GM12878 (cell line): ENCODE measurements at regions not wholly inside any gene's neighbourhood (a gene's known extent, or its start where the extent isn't known, plus 50 kb on each side); places are given as distances from the start of the nearest gene placed in this dataset.

Experiments
- ATAC-seq: fragments of 200-7000 bp; cut with Tn5 transposase; 3 replicates; pipeline ENCODE4 v1.9.1; 2020; ENCODE audit warnings: mild to moderate bottlenecking, moderate library complexity
- BruUV-seq: library from RNA; stranded (reverse); fragments of 400-500 nt; replicated peaks from 2 replicates; lab custom pipeline; 2021; lab: Mats Ljungman, UMichigan
- CTCF ChIA-PET: fragments of 300-600 bp; sonication (Branson Sonifier 250); formaldehyde crosslinking; extraction: SDS; loops from one replicate; lab custom pipeline; 2021; ENCODE audit warnings: inconsistent platforms; lab: Yijun Ruan, JAX
- POLR2A ChIA-PET: fragments of 350-600 bp; formaldehyde crosslinking; extraction: SDS; loops from one replicate; lab custom pipeline; 2021; ENCODE audit warnings: inconsistent platforms; lab: Charles Lee
- RAD21 ChIA-PET: fragments of 300-600 bp; sonication (Branson Sonifier 250); formaldehyde crosslinking; loops from one replicate; lab custom pipeline; 2023; ENCODE audit warnings: antibody characterized with exemption; ENCODE audit not compliant: unreplicated experiment; lab: Charles Lee
- SMC1A ChIA-PET: fragments of 300-600 bp; sonication (Branson Sonifier 250); formaldehyde crosslinking; loops from one replicate; lab custom pipeline; 2023; ENCODE audit not compliant: unreplicated experiment, uncharacterized antibody; lab: Charles Lee
- DNase-seq: peaks from one replicate; pipeline ENCODE4 v3.0.0-alpha.2; 2011; ENCODE audit warnings: low read depth, low spot score
- FAIRE-seq: peaks from 3 replicates; lab custom pipeline; 2011; peaks lifted over from hg19 to GRCh38; lab: Jason Lieb, UNC
- H2AFZ ChIP-seq: 2 replicates; pipeline ENCODE4 v1.6.0; 2011; ENCODE audit warnings: low read depth, low read length, control low read depth; ENCODE audit not compliant: control insufficient read depth
- H3K27ac ChIP-seq: 2 replicates; pipeline ENCODE4 v1.5.1; 2011; ENCODE audit warnings: control low read depth; ENCODE audit not compliant: control insufficient read depth, insufficient read depth
- H3K27me3 ChIP-seq, 2 experiments: replicated peaks in 1 of 2; 2 replicates each; pipeline versions ENCODE4 v1.6.0 to v1.6.1; 2011; ENCODE audit warnings: low read length in 1 of 2; ENCODE audit not compliant: control insufficient read depth in 2 of 2, insufficient read depth in 2 of 2
- H3K36me3 ChIP-seq, 2 experiments: 2 replicates each; pipeline ENCODE4 v1.5.1; 2011; ENCODE audit warnings: low read length in 1 of 2; ENCODE audit not compliant: control insufficient read depth in 2 of 2, insufficient read depth in 2 of 2
- H3K4me1 ChIP-seq: 2 replicates; pipeline ENCODE4 v1.6.1; 2011; ENCODE audit warnings: mild to moderate bottlenecking, low read length, moderate library complexity, mixed read lengths; ENCODE audit not compliant: control insufficient read depth, insufficient read depth
- H3K4me2 ChIP-seq: 2 replicates; pipeline ENCODE4 v1.6.0; 2011; ENCODE audit warnings: control low read depth; ENCODE audit not compliant: control insufficient read depth, insufficient read depth
- H3K4me3 ChIP-seq: fragments of 200-600 bp; sonication (generic); 2 replicates; pipeline ENCODE4 v1.5.1; 2016
- H3K79me2 ChIP-seq: 2 replicates; pipeline ENCODE4 v1.6.0; 2011; ENCODE audit warnings: low read length; ENCODE audit not compliant: control insufficient read depth, insufficient read depth
- H3K9ac ChIP-seq: 2 replicates; pipeline ENCODE4 v1.8.0; 2011; ENCODE audit warnings: low read length, control low read depth, mixed read lengths; ENCODE audit not compliant: control insufficient read depth, insufficient read depth
- H3K9me3 ChIP-seq: replicated peaks from 3 replicates; pipeline ENCODE4 v1.5.1; 2011; ENCODE audit warnings: mild to moderate bottlenecking, low read length; ENCODE audit not compliant: control insufficient read depth, insufficient read depth
- H4K20me1 ChIP-seq: 2 replicates; pipeline ENCODE4 v1.6.0; 2011; ENCODE audit not compliant: control insufficient read depth, insufficient read depth
- BCLAF1 ChIP-seq: fragments of 450-650 bp; IDR thresholded peaks from 2 replicates; pipeline ENCODE4 v1.6.1; 2017; ENCODE audit warnings: antibody characterized with exemption, mild to moderate bottlenecking, moderate library complexity
- FOXK2 ChIP-seq: fragments of 450-650 bp; IDR thresholded peaks from 2 replicates; pipeline ENCODE4 v1.6.1; 2017; ENCODE audit warnings: mild to moderate bottlenecking, moderate library complexity
- KAT2A ChIP-seq: conservative IDR thresholded peaks from 2 replicates; pipeline ENCODE4 v1.6.1; 2011; ENCODE audit warnings: low read depth, low read length; ENCODE audit not compliant: control insufficient read depth
- POLR2A ChIP-seq: IDR thresholded peaks from 2 replicates; pipeline ENCODE4 v1.6.1; 2011; ENCODE audit warnings: low read depth, mild to moderate bottlenecking, low read length
- RBBP5 ChIP-seq: fragments of 200-600 bp; sonication (generic); conservative IDR thresholded peaks from 2 replicates; pipeline ENCODE4 v1.6.1; 2016
- RELB ChIP-seq: fragments of 450-650 bp; IDR thresholded peaks from 2 replicates; pipeline ENCODE4 v1.6.1; 2017; ENCODE audit warnings: low read depth, mild to moderate bottlenecking, moderate library complexity
- SMAD1 ChIP-seq: fragments of 450-650 bp; IDR thresholded peaks from 2 replicates; pipeline ENCODE4 v1.6.1; 2018; ENCODE audit warnings: mild to moderate bottlenecking, low read depth; ENCODE audit not compliant: partially characterized antibody
- SPI1 ChIP-seq: IDR thresholded peaks from 2 replicates; pipeline ENCODE4 v1.6.1; 2011; ENCODE audit warnings: low read depth, mild to moderate bottlenecking, low read length, moderate library complexity, borderline replicate concordance; ENCODE audit not compliant: insufficient read depth
- TCF12 ChIP-seq: IDR thresholded peaks from 2 replicates; pipeline ENCODE4 v1.6.1; 2011; ENCODE audit warnings: low read depth, mild to moderate bottlenecking, low read length
- ZNF622 ChIP-seq: fragments of 450-650 bp; IDR thresholded peaks from 2 replicates; pipeline ENCODE4 v1.6.1; 2017; ENCODE audit warnings: mild to moderate bottlenecking, inconsistent platforms
- WGBS: methylation state at CpG from one replicate; pipeline ENCODE4 v1.1.6; 2016; ENCODE audit warnings: low lambda C conversion rate; ENCODE audit not compliant: insufficient replicate concordance, insufficient coverage; ENCODE audit errors: missing lambda C conversion rate; 5-methylcytosine and 5-hydroxymethylcytosine counted together
- in situ Hi-C: fragments of 300-500 bp; cut with MboI; formaldehyde crosslinking; loops from 9 replicates; pipeline ENCODE4 v1.14.3; 2018; ENCODE audit warnings: mixed read lengths
- intact Hi-C: fragments of 100-400 bp; cut with micrococcal nuclease; formaldehyde crosslinking; loops from one replicate; pipeline ENCODE4 v1.14.2; 2022; ENCODE audit not compliant: unreplicated experiment
- TF ChIP-seq, protein P1 (sequence below): IDR thresholded peaks from 2 replicates; pipeline ENCODE4 v1.6.1; 2011; ENCODE audit warnings: mild to moderate bottlenecking, low read depth, low read length, moderate library complexity; ENCODE audit not compliant: insufficient replicate concordance
- TF ChIP-seq, protein P2 (sequence below): fragments of 450-650 bp; IDR thresholded peaks from 2 replicates; pipeline ENCODE4 v1.6.1; 2017; ENCODE audit warnings: mild to moderate bottlenecking, moderate library complexity

- ChIA-PET POLR2A (no interaction called here), RAD21 (interaction anchor here (0.6 to 0.7 kb wide), 2 partner anchors 191 to 658 kb away, joined by 3 to 4 read pairs; no protein-coding TSS in a partner anchor), SMC1A (no interaction called here), CTCF (no interaction called here)
- in situ Hi-C loops (no loop called here), intact Hi-C loops (no loop called here)
- Histone ChIP-seq H3K27me3 (peaks cover 0 to 2% of the 10 kb centered on the region in 2 experiments; a peak in 1 of 4 replicates), H3K36me3 (no peaks in the 10 kb centered on the region), H3K27ac (no peak overlapping the region), H3K4me3 (no peak overlapping the region), H3K9ac (no peak overlapping the region), H3K9me3 (no peaks in the 10 kb centered on the region), H3K4me1 (no peaks in the 10 kb centered on the region), H2AFZ (no peak overlapping the region), H4K20me1 (no peaks in the 10 kb centered on the region), H3K79me2 (no peaks in the 10 kb centered on the region), H3K4me2 (no peak overlapping the region)
- TF ChIP-seq FOXK2, result no peak
- TF ChIP-seq, protein P1, sequence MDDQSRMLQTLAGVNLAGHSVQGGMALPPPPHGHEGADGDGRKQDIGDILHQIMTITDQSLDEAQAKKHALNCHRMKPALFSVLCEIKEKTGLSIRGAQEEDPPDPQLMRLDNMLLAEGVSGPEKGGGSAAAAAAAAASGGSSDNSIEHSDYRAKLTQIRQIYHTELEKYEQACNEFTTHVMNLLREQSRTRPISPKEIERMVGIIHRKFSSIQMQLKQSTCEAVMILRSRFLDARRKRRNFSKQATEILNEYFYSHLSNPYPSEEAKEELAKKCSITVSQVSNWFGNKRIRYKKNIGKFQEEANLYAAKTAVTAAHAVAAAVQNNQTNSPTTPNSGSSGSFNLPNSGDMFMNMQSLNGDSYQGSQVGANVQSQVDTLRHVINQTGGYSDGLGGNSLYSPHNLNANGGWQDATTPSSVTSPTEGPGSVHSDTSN, result no peak
- TF ChIP-seq SPI1, result no peak
- TF ChIP-seq RELB, result no peak
- TF ChIP-seq BCLAF1, result no peak
- TF ChIP-seq TCF12, result no peak
- no peak for TF ChIP-seq ZNF622
- TF ChIP-seq KAT2A, result no peak
- no peak for TF ChIP-seq POLR2A
- no peak for TF ChIP-seq RBBP5
- TF ChIP-seq SMAD1, result no peak
- TF ChIP-seq, protein P2, sequence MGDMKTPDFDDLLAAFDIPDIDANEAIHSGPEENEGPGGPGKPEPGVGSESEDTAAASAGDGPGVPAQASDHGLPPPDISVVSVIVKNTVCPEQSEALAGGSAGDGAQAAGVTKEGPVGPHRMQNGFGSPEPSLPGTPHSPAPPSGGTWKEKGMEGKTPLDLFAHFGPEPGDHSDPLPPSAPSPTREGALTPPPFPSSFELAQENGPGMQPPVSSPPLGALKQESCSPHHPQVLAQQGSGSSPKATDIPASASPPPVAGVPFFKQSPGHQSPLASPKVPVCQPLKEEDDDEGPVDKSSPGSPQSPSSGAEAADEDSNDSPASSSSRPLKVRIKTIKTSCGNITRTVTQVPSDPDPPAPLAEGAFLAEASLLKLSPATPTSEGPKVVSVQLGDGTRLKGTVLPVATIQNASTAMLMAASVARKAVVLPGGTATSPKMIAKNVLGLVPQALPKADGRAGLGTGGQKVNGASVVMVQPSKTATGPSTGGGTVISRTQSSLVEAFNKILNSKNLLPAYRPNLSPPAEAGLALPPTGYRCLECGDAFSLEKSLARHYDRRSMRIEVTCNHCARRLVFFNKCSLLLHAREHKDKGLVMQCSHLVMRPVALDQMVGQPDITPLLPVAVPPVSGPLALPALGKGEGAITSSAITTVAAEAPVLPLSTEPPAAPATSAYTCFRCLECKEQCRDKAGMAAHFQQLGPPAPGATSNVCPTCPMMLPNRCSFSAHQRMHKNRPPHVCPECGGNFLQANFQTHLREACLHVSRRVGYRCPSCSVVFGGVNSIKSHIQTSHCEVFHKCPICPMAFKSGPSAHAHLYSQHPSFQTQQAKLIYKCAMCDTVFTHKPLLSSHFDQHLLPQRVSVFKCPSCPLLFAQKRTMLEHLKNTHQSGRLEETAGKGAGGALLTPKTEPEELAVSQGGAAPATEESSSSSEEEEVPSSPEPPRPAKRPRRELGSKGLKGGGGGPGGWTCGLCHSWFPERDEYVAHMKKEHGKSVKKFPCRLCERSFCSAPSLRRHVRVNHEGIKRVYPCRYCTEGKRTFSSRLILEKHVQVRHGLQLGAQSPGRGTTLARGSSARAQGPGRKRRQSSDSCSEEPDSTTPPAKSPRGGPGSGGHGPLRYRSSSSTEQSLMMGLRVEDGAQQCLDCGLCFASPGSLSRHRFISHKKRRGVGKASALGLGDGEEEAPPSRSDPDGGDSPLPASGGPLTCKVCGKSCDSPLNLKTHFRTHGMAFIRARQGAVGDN, result no peak
- no TSS peak for BruUV-seq
- WGBS, result 52% methylated on average over 15 of the region's 16 CpGs
- DNase-seq (no peak), FAIRE-seq (no peak), ATAC-seq (no peak)
Measured at GRCh38 chr7:152922318-152923081, 162.9 kb downstream of the ACTR3B start.
